ENCODE measurements at regions not wholly inside any gene's neighbourhood (a gene's known extent, or its start where the extent isn't known, plus 50 kb on each side); places are given as distances from the start of the nearest gene placed in this dataset.

DNA sequence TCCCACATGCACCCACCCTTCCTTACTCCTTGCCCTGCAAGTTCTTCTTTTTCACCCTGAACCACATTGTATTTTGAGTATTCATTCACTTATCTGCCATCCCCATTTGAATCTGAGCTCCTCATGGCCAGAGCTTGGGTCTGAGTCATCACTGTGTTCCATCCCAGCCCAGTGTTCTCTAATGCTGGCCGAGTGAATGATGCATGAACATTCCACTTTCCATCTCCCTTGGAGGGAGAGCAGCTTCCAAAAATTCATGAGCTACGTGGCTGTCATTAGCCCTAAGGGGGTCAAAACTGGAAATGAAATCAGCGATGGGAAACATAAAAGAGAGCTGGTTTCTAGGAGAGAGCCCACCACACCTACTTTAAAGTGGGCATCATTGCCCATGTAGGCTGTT lies 187.0 kb upstream of the USP24 start:
- TF ChIP-seq, protein P1, sequence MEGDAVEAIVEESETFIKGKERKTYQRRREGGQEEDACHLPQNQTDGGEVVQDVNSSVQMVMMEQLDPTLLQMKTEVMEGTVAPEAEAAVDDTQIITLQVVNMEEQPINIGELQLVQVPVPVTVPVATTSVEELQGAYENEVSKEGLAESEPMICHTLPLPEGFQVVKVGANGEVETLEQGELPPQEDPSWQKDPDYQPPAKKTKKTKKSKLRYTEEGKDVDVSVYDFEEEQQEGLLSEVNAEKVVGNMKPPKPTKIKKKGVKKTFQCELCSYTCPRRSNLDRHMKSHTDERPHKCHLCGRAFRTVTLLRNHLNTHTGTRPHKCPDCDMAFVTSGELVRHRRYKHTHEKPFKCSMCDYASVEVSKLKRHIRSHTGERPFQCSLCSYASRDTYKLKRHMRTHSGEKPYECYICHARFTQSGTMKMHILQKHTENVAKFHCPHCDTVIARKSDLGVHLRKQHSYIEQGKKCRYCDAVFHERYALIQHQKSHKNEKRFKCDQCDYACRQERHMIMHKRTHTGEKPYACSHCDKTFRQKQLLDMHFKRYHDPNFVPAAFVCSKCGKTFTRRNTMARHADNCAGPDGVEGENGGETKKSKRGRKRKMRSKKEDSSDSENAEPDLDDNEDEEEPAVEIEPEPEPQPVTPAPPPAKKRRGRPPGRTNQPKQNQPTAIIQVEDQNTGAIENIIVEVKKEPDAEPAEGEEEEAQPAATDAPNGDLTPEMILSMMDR (IDR thresholded peaks at IDR 0.05; ENCODE audit: insufficient read depth, low read length, missing control alignments) = no peak
- ChIA-PET POLR2A (interaction anchor here (0.7 to 1.2 kb wide), 3 partner anchors 25 to 44 kb away, joined by 3 to 5 read pairs (median 3); no protein-coding TSS in a partner anchor), CTCF (interaction anchor here (1.7 kb wide), 1 partner anchor 26 kb away, joined by 10 read pairs; no protein-coding TSS in a partner anchor)
- DNase-seq (ENCODE audit: low read depth, low spot score) = peak; percentile 40
- no peak overlapping the region for H3K4me3 ChIP-seq (ENCODE audit: low read depth, low read length)

DNA sequence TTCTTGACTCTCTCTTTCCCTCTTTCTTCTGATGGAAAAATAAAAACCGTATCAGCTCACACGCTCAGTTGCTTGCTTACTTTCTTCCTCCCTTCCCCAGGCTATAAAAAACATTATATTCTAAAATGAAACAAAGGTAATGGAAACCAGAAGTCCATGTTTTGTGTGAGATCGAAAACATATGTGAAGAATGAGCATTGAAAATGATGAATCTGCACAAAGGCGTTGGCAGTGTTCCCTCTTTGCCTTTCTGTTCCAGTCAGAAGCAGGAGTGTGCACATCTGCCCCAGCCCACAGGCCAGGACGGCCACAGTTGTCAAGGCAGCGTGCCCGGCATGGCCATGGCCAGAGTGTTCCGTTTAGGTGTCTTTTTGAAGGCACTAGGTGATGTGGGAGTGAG lies 185.3 kb upstream of the USP24 start:
- H3K4me3 ChIP-seq (ENCODE audit: low read depth, low read length) = no peak overlapping the region
- TF ChIP-seq, protein P1 (IDR thresholded peaks at IDR 0.05; ENCODE audit: insufficient read depth, low read length, missing control alignments) = no peak
- no peak for DNase-seq (ENCODE audit: low read depth, low spot score)
- ChIA-PET CTCF (interaction anchor here (0.6 kb wide), 1 partner anchor 48 kb away, joined by 3 read pairs; no protein-coding TSS in a partner anchor), POLR2A (no interaction called here)

DNA sequence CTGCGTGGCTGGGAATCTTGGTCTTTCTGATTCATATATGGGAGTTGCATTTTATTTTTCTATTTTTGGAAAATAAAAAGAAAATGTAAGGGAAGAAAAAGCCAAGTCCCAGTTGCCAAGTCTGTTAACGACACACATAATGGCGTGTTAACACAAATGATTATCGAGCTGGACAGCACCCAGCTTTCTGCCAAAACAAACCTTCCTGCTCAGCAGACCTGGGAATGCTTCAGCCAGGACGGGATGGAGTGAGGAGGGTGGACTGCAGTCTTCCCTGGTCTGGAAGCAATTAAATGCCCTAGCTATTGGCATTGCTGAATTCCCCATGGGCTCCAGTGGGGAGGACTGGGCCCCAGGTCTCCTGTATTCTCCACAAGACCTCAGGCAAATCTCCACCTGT lies 184.2 kb upstream of the USP24 start:
- no peak overlapping the region for H3K4me3 ChIP-seq (ENCODE audit: low read depth, low read length)
- ChIA-PET POLR2A (no interaction called here), CTCF (interaction anchor here (1.2 to 1.3 kb wide), 2 partner anchors 21 to 23 kb away, joined by 4 to 7 read pairs; no protein-coding TSS in a partner anchor)
- TF ChIP-seq, protein P1 (IDR thresholded peaks at IDR 0.05; ENCODE audit: insufficient read depth, low read length, missing control alignments) = no peak
- no peak for DNase-seq (ENCODE audit: low read depth, low spot score)

DNA sequence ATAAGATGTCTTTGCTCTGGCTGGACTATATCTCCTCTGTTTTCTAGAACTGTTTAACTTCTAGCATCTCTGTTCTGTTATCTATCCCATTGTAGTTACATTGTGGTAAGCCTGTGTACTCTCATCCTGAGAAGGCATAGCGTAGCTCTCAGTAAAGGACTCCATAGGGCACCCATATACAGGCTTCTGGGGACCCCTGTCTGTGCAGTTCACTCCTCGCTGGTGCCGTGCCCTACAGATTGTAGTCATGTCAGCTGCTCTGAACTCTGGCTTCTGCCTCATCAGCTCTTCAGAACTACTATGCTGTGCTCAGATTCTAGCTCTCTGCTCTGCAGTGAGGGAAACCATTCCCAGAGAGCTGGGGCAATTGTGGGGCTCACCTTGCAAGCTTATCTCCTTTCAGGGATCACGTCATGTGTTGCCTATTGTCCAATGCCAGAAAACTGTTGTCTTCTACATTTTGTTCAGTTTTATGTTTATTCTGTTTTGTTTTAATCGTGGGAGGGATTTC lies 181.3 kb upstream of the USP24 start:
- TF ChIP-seq, protein P1 (IDR thresholded peaks at IDR 0.05; ENCODE audit: insufficient read depth, low read length, missing control alignments) = no peak
- ChIA-PET POLR2A (no interaction called here), CTCF (interaction anchor here (0.9 to 2.8 kb wide), 5 partner anchors 13 to 26 kb away, joined by 3 to 15 read pairs (median 5); no protein-coding TSS in a partner anchor)
- DNase-seq (ENCODE audit: low read depth, low spot score) = no peak
- H3K4me3 ChIP-seq (ENCODE audit: low read depth, low read length) = no peak overlapping the region

DNA sequence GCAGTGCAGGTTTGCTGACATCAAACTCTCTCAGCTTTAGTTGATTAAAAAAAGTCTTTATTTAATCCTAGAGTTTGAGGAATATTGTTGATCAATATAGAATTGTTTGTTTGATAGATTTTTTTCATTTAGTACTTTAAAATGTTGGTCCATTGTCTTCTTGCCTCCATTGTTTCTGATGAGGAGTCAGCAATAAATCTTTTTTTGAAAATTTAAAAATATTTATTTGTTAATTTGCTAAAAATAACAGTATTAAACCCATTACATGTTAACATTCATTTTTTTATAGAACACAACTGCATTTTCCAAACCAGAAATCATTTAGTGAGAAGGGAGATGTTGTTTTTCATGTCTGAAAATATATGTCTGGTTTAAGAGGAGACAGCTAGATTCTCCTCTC lies 173.8 kb upstream of the USP24 start:
- TF ChIP-seq, protein P1 (IDR thresholded peaks at IDR 0.05; ENCODE audit: insufficient read depth, low read length, missing control alignments) = no peak
- ChIA-PET POLR2A (no interaction called here), CTCF (interaction anchor here (1.4 to 9.4 kb wide), 2 partner anchors 10 to 14 kb away, joined by 4 to 91 read pairs; no protein-coding TSS in a partner anchor)
- no peak for DNase-seq (ENCODE audit: low read depth, low spot score)
- H3K4me3 ChIP-seq (ENCODE audit: low read depth, low read length) = no peak overlapping the region

DNA sequence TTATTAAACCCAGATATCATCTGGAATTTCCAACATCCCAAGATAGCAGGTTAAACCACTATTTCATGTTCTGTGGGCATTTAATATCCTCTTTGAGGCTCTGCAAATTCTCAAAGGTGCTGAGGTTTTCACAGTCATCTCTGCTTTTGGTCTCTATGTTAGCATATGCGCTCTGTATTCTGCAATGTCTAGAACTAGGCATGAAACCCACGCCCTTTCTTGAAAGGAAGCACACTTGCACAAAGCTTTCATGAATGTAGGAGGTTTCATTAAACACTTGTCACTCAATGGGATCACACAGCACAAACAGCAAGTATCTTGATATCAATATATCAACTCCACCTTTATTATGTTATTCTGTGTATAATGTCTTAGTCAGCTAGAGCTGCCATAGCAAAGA lies 172.0 kb upstream of the USP24 start:
- H3K4me3 ChIP-seq (ENCODE audit: low read depth, low read length) = no peak overlapping the region
- no peak for DNase-seq (ENCODE audit: low read depth, low spot score)
- ChIA-PET POLR2A (no interaction called here), CTCF (interaction anchor here (9.4 kb wide), 1 partner anchor 12 kb away, joined by 91 read pairs; no protein-coding TSS in a partner anchor)
- TF ChIP-seq, protein P1 (IDR thresholded peaks at IDR 0.05; ENCODE audit: insufficient read depth, low read length, missing control alignments) = no peak

Data from AG04449 (cell line).